Brain microvascular endothelial cell (primary cell): ENCODE measurements at regions not wholly inside any gene's neighbourhood (a gene's known extent, or its start where the extent isn't known, plus 50 kb on each side); places are given as distances from the start of the nearest gene placed in this dataset.

Experiments used
- DNase-seq: peaks from one replicate; pipeline ENCODE4 v3.0.0-alpha.2; 2020
- H3K27ac ChIP-seq: fragments of 250-450 bp; sonication (Bioruptor Pico); 2 replicates; pipeline ENCODE4 v1.5.1; 2020; ENCODE audit warnings: mild to moderate bottlenecking, moderate library complexity
- H3K27me3 ChIP-seq: fragments of 250-450 bp; sonication (Bioruptor Pico); replicated peaks from 2 replicates; pipeline ENCODE4 v1.5.1; 2020; ENCODE audit warnings: mild to moderate bottlenecking
- H3K36me3 ChIP-seq: fragments of 250-450 bp; sonication (Bioruptor Pico); replicated peaks from 2 replicates; pipeline ENCODE4 v1.5.1; 2020; ENCODE audit warnings: mild to moderate bottlenecking
- H3K4me3 ChIP-seq: 2 replicates; pipeline ENCODE4 v1.5.1; 2011; ENCODE audit warnings: low read depth, mild to moderate bottlenecking, control low read depth, low read length, moderate library complexity
- in situ Hi-C: cut with HindIII; loops from 2 replicates; pipeline ENCODE4 v1.10.0; 2017; ENCODE audit warnings: low sequenced_read_pairs, low pct_ligation_motif_present
- TF ChIP-seq, protein P1 (sequence below): IDR thresholded peaks from 2 replicates; pipeline ENCODE4 v1.5.1; 2011; ENCODE audit warnings: low read depth, mild to moderate bottlenecking, moderate library complexity, low read length, control low read depth, inconsistent platforms; ENCODE audit errors: missing control alignments

DNA sequence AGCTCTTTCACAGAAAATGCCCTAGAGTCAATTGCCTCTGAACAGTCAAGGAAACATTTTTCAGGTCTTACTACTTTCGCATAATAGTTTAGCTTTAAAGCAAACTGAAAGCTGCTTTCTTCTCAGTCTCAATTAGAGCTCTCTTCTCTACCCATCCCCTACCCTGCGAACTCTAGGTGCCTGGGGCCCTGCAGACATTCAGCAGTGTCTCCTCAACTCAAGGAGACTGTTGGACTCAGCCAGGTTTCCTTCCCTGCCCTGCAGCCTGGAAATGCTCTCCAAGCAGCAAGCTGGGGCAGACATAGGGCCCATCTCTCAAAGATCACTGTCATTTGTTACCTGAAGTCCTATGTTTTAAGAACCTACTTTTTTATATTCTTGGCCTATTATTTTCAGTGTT lies 312.5 kb upstream of the PRICKLE1 start:
- Histone ChIP-seq H3K4me3 (no peak overlapping the region), H3K36me3 (no peaks in the 10 kb centered on the region), H3K27me3 (no peaks in the 10 kb centered on the region), H3K27ac (no peak overlapping the region)
- TF ChIP-seq, protein P1, sequence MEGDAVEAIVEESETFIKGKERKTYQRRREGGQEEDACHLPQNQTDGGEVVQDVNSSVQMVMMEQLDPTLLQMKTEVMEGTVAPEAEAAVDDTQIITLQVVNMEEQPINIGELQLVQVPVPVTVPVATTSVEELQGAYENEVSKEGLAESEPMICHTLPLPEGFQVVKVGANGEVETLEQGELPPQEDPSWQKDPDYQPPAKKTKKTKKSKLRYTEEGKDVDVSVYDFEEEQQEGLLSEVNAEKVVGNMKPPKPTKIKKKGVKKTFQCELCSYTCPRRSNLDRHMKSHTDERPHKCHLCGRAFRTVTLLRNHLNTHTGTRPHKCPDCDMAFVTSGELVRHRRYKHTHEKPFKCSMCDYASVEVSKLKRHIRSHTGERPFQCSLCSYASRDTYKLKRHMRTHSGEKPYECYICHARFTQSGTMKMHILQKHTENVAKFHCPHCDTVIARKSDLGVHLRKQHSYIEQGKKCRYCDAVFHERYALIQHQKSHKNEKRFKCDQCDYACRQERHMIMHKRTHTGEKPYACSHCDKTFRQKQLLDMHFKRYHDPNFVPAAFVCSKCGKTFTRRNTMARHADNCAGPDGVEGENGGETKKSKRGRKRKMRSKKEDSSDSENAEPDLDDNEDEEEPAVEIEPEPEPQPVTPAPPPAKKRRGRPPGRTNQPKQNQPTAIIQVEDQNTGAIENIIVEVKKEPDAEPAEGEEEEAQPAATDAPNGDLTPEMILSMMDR: no peak
- DNase-seq: no peak
- in situ Hi-C loops: no loop called here

DNA sequence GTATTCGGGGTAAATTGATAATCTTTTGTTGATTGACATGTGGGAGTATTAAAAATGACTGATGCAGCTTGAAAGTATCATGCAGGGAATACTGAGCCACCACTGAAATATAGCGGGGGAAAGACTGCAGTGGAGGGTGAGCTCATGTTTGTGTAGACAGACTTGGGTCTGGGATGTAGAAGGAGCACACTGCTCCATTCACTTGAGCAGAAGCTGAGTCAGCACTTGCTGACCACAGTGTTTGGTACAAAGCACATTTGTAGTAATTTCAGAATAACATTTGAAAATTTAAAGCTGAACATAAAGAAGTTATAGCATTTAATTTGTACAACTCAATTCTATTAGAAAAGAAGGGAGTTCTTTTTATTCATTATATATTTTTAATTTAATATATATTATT lies 304.3 kb upstream of the PRICKLE1 start:
- Histone ChIP-seq H3K27me3 (no peaks in the 10 kb centered on the region), H3K27ac (no peak overlapping the region), H3K36me3 (no peaks in the 10 kb centered on the region), H3K4me3 (no peak overlapping the region)
- no peak for DNase-seq
- TF ChIP-seq, protein P1: no peak
- in situ Hi-C loops: no loop called here

DNA sequence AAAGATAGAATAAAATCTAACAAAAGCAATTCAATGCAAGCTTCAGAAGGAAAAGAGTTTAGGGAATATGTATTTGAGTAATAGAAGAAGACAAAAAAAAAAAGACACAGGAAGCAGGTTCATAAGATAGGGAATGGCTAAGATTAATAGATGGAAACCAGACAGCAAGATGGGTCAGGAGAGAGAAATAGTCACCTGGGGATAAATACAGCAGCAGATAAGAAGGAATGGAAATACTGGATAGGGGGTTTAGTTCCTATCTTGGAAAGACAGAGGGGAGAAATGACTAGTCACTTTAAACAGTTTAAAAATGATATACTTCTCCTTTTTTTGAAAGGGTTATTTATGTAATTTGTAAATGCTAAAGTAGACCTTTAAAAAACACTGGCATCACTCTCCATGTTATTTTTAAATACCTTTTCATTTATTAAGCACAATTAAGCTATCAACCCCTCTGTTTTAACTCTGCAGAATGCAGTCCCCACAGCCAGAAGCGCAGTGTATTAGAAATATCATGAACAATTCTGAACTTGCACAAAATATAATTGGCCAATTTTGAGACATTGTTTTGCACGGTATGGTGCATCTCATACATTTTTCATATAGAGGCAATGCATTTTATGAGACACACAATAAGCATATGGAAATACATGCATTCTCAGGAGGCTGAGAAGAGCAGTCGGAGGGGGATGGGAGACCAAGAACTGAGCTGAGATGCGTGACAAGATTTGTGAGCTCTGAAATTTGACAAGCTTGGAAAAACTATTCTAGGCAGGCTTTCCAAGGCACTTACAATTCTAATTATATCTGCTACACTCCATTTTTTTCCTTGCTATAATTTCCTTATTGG lies 303.4 kb upstream of the PRICKLE1 start:
- no peak for DNase-seq
- Histone ChIP-seq H3K27me3 (no peaks in the 10 kb centered on the region), H3K27ac (no peak overlapping the region), H3K36me3 (no peaks in the 10 kb centered on the region), H3K4me3 (no peak overlapping the region)
- in situ Hi-C loops: no loop called here
- TF ChIP-seq, protein P1: no peak

DNA sequence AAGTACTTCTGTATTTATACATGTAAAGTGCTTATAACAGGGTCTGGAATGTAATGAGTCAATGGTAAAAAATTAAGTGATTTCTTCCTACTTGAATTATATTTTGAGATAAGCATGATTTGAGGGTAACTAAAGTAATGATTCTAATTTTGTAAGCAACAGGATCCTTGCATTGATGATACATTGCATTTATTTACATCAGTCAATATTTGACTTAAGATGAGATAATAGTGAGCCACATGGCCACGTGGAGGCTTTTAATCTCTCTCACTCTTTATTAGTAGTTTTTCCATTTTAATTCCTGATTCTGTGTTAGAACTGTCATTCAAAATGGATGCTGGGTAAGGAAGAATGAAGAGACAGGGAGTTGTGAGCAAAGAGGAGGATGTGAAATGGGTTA lies 298.1 kb upstream of the PRICKLE1 start:
- TF ChIP-seq, protein P1: no peak
- Histone ChIP-seq H3K27ac (no peak overlapping the region), H3K36me3 (no peaks in the 10 kb centered on the region), H3K4me3 (no peak overlapping the region), H3K27me3 (no peaks in the 10 kb centered on the region)
- DNase-seq: no peak
- in situ Hi-C loops: no loop called here

DNA sequence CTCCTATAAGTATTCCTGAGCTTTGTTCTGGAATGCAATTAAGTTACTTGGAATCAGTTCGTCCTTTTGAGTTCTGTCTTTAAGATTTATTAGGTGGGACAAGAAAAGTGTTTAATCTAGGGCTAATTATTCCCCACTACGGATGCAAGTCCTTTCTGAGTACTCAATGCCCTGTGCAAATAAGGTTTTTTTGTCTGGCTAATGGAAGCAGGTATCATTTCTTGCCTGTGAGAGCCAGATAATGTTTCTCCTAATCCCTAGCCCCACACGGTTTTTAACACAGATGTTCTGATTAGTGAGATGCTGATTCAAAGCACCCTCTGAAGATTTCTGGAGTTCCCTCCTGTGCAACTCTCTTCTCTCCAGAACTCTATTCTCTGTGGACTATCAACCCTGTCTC lies 296.6 kb upstream of the PRICKLE1 start:
- no peak for DNase-seq
- TF ChIP-seq, protein P1: no peak
- Histone ChIP-seq H3K27me3 (no peaks in the 10 kb centered on the region), H3K36me3 (no peaks in the 10 kb centered on the region), H3K27ac (no peak overlapping the region), H3K4me3 (no peak overlapping the region)
- in situ Hi-C loops: no loop called here

DNA sequence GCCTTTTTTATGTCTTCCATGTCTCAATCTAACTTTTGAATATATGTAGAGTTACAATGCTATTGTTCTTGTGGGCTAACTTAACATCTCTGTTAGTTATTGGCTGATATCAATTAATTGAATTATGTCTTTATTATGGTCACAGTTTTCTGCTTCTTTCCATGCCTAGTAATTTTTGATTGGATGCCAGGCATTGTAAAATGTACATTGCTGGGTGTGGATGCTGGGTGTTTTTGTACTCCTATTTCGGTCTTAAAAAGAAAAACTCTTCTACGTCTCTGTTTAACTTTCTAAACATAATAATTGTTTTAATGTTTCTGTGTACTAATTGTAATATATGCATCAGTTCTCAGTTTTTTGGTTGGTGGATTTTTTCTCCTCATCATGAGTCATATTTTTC lies 296.1 kb upstream of the PRICKLE1 start:
- no peak for DNase-seq
- in situ Hi-C loops: no loop called here
- no peak overlapping the region for H3K4me3 ChIP-seq
- H3K27ac ChIP-seq: no peak overlapping the region
- H3K27me3 ChIP-seq: no peaks in the 10 kb centered on the region
- TF ChIP-seq, protein P1: no peak
- H3K36me3 ChIP-seq: no peaks in the 10 kb centered on the region
